ENCODE measurements at regions not wholly inside any gene's neighbourhood (a gene's known extent, or its start where the extent isn't known, plus 50 kb on each side); places are given as distances from the start of the nearest gene placed in this dataset.
"Not testable (repeated sequence)": the region's sequence is repeated elsewhere in the genome, so short reads cannot be mapped to it uniquely, and the experiment has no call there.

- DNase-seq: no peak
- H3K27me3 ChIP-seq: peaks cover 3% of the 10 kb centered on the region
- no peaks in the 10 kb centered on the region for H3K4me1 ChIP-seq
- H3K4me3 ChIP-seq (ENCODE audit: low read depth, low read length): no peak overlapping the region
- no peaks in the 10 kb centered on the region for H3K36me3 ChIP-seq
- no peak for TF ChIP-seq CTCF (IDR thresholded peaks at IDR 0.05; ENCODE audit: low read depth, low read length)
- no peaks in the 10 kb centered on the region for H3K9me3 ChIP-seq
Observed at GRCh38 chr6:3615391-3616380, 135.8 kb downstream of the PXDC1 start.

- Histone ChIP-seq H3K4me1 (no peaks in the 10 kb centered on the region), H3K27me3 (peaks cover 3% of the 10 kb centered on the region), H3K36me3 (no peaks in the 10 kb centered on the region), H3K4me3 (ENCODE audit: low read depth, low read length) (no peak overlapping the region), H3K9me3 (no peaks in the 10 kb centered on the region)
- DNase-seq: no peak
- TF ChIP-seq CTCF (IDR thresholded peaks at IDR 0.05; ENCODE audit: low read depth, low read length): no peak
Observed at GRCh38 chr6:3614918-3615317, 136.6 kb downstream of the PXDC1 start.

GRCh38 chr6:3613565-3613964 is 137.9 kb downstream of the PXDC1 start:
- not testable (repeated sequence) for H3K36me3 ChIP-seq; H3K27me3 ChIP-seq; H3K9me3 ChIP-seq; DNase-seq; H3K4me1 ChIP-seq; H3K4me3 ChIP-seq (ENCODE audit: low read depth, low read length)

- TF ChIP-seq CTCF (IDR thresholded peaks at IDR 0.05; ENCODE audit: low read depth, low read length): no peak
- no peak for DNase-seq
- no peak overlapping the region for H3K4me3 ChIP-seq (ENCODE audit: low read depth, low read length)
- H3K4me1 ChIP-seq: no peaks in the 10 kb centered on the region
- H3K36me3 ChIP-seq: no peaks in the 10 kb centered on the region
- H3K9me3 ChIP-seq: no peaks in the 10 kb centered on the region
- H3K27me3 ChIP-seq: peaks cover 3% of the 10 kb centered on the region
Observed at GRCh38 chr6:3612341-3613041, 139.0 kb downstream of the PXDC1 start.

GRCh38 chr6:3610921-3611320 is 140.6 kb downstream of the PXDC1 start:
- Histone ChIP-seq H3K27me3 (peaks cover 3% of the 10 kb centered on the region), H3K4me3 (ENCODE audit: low read depth, low read length) (no peak overlapping the region), H3K4me1 (no peaks in the 10 kb centered on the region), H3K36me3 (no peaks in the 10 kb centered on the region), H3K9me3 (no peaks in the 10 kb centered on the region)
- DNase-seq: no peak
- TF ChIP-seq CTCF (IDR thresholded peaks at IDR 0.05; ENCODE audit: low read depth, low read length): no peak

GRCh38 chr6:3610206-3610605 is 141.3 kb downstream of the PXDC1 start:
- TF ChIP-seq CTCF (IDR thresholded peaks at IDR 0.05; ENCODE audit: low read depth, low read length): no peak
- Histone ChIP-seq H3K9me3 (no peaks in the 10 kb centered on the region), H3K27me3 (peaks cover 3% of the 10 kb centered on the region), H3K36me3 (no peaks in the 10 kb centered on the region), H3K4me1 (no peaks in the 10 kb centered on the region), H3K4me3 (ENCODE audit: low read depth, low read length) (no peak overlapping the region)
- DNase-seq: no peak
